T47D (cell line): ENCODE measurements at regions not wholly inside any gene's neighbourhood (a gene's known extent, or its start where the extent isn't known, plus 50 kb on each side); places are given as distances from the start of the nearest gene placed in this dataset.
"Not testable (repeated sequence)": the region's sequence is repeated elsewhere in the genome, so short reads cannot be mapped to it uniquely, and the experiment has no call there.

Source experiments
- DNase-seq, 2 experiments: peaks; one replicate each; pipeline versions ENCODE4 v3.0.0 to v3.0.0-alpha.2; 2011 to 2012; ENCODE audit warnings: low read depth in 1 of 2, low spot score in 1 of 2
- JUND ChIP-seq: IDR thresholded peaks from 2 replicates; pipeline ENCODE4 v1.6.1; 2012; ENCODE audit warnings: low read depth
- in situ Hi-C: cut with HindIII; loops from 2 replicates; pipeline ENCODE4 v1.10.0; 2016; ENCODE audit warnings: low sequenced_read_pairs, low pct_unique_long_range_greater_than_20kb

GRCh38 chr4:159946983-159947615 is 844.2 kb downstream of the RAPGEF2 start:
- DNase-seq: peak; percentile 16 to 81
- in situ Hi-C loops: no loop called here
- TF ChIP-seq JUND: no peak

- TF ChIP-seq JUND: no peak
- in situ Hi-C loops: no loop called here
- no peak for DNase-seq
Observed at GRCh38 chr4:159950707-159951106, 847.8 kb downstream of the RAPGEF2 start.

GRCh38 chr4:159966746-159967145 is 863.9 kb downstream of the RAPGEF2 start:
- peak in 1 of 2 experiments; percentile 23 for DNase-seq
- in situ Hi-C loops: no loop called here
- TF ChIP-seq JUND: no peak

GRCh38 chr4:159976871-159977482 is 874.1 kb downstream of the RAPGEF2 start:
- in situ Hi-C loops, DNase-seq: not testable (repeated sequence)

- TF ChIP-seq JUND: no peak
- in situ Hi-C loops: no loop called here
- no peak for DNase-seq
Observed at GRCh38 chr4:159977907-159978617, 875.2 kb downstream of the RAPGEF2 start.

GRCh38 chr4:159979351-159979750 is 876.5 kb downstream of the RAPGEF2 start:
- no peak for DNase-seq
- in situ Hi-C loops: no loop called here
- TF ChIP-seq JUND: no peak

GRCh38 chr4:159979953-159980352 is 877.1 kb downstream of the RAPGEF2 start:
- no peak for DNase-seq
- in situ Hi-C loops: no loop called here
- TF ChIP-seq JUND: no peak

- in situ Hi-C loops: no loop called here
- no peak for DNase-seq
- no peak for TF ChIP-seq JUND
Observed at GRCh38 chr4:159980826-159981468, 878.1 kb downstream of the RAPGEF2 start.

GRCh38 chr4:159981469-159981856 is 878.6 kb downstream of the RAPGEF2 start:
- no peak for TF ChIP-seq JUND
- in situ Hi-C loops: no loop called here
- no peak for DNase-seq

- no peak for TF ChIP-seq JUND
- DNase-seq: no peak
- in situ Hi-C loops: no loop called here
Observed at GRCh38 chr4:159983082-159983481, 880.2 kb downstream of the RAPGEF2 start.

GRCh38 chr4:160009656-160010493 is 907.0 kb downstream of the RAPGEF2 start:
- in situ Hi-C loops: no loop called here
- no peak for TF ChIP-seq JUND
- DNase-seq: no peak

- in situ Hi-C loops: no loop called here
- TF ChIP-seq JUND: no peak
- no peak for DNase-seq
Observed at GRCh38 chr4:160019936-160020335, 917.1 kb downstream of the RAPGEF2 start.
